Astrocyte of the cerebellum (primary cell): ENCODE measurements at regions not wholly inside any gene's neighbourhood (a gene's known extent, or its start where the extent isn't known, plus 50 kb on each side); places are given as distances from the start of the nearest gene placed in this dataset.

Experiments used
- DNase-seq: peaks from one replicate; pipeline ENCODE4 v3.0.0-alpha.2; 2011; ENCODE audit warnings: low read depth
- H3K4me3 ChIP-seq: 2 replicates; pipeline ENCODE4 v1.5.1; 2011; ENCODE audit warnings: mild to moderate bottlenecking, low read depth, low read length, moderate library complexity
- in situ Hi-C: cut with HindIII; loops from 2 replicates; pipeline ENCODE4 v1.10.0; 2017; ENCODE audit warnings: low sequenced_read_pairs
- TF ChIP-seq, protein P1 (sequence below): IDR thresholded peaks from 2 replicates; pipeline ENCODE4 v1.5.1; 2012; ENCODE audit warnings: low read length, low read depth, moderate library complexity, mild to moderate bottlenecking; ENCODE audit errors: missing control alignments

DNA sequence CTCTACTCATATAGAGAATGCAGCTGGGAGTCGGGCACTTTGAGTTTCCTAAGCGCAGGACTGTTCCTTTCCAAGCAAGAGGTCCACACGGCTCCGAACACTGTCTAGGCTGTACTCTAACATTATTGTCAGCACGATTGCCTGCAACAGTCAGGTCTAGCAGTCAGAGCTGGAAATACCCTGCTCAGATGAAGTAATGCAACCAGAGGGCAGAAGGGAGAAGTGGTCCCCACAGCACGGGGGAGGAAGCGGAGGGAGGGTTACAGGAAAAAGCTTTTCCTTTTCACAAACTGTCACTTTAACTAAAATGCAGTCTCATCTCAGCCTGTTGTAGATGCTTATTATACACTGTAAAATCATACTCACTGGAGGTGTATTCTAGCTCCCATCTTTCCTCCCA lies 98.9 kb upstream of the SLC44A3 start:
- H3K4me3 ChIP-seq, result no peak overlapping the region
- in situ Hi-C loops, result no loop called here
- DNase-seq, result no peak
- TF ChIP-seq, protein P1, sequence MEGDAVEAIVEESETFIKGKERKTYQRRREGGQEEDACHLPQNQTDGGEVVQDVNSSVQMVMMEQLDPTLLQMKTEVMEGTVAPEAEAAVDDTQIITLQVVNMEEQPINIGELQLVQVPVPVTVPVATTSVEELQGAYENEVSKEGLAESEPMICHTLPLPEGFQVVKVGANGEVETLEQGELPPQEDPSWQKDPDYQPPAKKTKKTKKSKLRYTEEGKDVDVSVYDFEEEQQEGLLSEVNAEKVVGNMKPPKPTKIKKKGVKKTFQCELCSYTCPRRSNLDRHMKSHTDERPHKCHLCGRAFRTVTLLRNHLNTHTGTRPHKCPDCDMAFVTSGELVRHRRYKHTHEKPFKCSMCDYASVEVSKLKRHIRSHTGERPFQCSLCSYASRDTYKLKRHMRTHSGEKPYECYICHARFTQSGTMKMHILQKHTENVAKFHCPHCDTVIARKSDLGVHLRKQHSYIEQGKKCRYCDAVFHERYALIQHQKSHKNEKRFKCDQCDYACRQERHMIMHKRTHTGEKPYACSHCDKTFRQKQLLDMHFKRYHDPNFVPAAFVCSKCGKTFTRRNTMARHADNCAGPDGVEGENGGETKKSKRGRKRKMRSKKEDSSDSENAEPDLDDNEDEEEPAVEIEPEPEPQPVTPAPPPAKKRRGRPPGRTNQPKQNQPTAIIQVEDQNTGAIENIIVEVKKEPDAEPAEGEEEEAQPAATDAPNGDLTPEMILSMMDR, result no peak

- in situ Hi-C loops, result no loop called here
- TF ChIP-seq, protein P1, result no peak
- no peak overlapping the region for H3K4me3 ChIP-seq
- no peak for DNase-seq
These were observed 100.0 kb upstream of the SLC44A3 start for GRCh38 chr1:94719926-94720793.

- in situ Hi-C loops, result no loop called here
- H3K4me3 ChIP-seq, result no peak overlapping the region
- TF ChIP-seq, protein P1, result no peak
- DNase-seq, result no peak
These were observed 103.2 kb upstream of the SLC44A3 start for GRCh38 chr1:94716965-94717364.

DNA sequence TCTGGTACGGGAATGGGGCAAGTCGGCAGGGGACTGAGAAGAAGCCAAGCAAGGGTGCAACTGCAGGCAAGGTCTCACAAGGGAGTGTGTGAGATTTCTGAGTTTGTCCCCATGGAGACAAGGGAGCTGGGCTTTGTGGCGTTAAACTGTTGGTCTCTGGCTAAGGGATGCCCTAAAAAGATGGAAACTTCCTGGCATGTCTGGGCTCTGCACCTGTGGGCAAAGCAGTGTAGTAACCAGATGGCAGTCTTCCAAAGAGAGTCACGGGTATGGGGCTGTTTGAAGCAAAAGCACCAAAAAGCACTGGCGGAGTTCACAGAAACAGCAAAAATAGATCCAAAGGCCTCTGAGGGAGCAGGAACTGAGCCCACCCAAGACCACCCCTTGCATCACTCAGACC lies 104.8 kb upstream of the SLC44A3 start:
- DNase-seq, result no peak
- TF ChIP-seq, protein P1, result no peak
- no peak overlapping the region for H3K4me3 ChIP-seq
- in situ Hi-C loops, result no loop called here

GRCh38 chr1:94714552-94714951 lies 105.6 kb upstream of the SLC44A3 start:
- in situ Hi-C loops, result loop anchor here (5.0 kb wide), 1 partner anchor 83 kb away; no protein-coding TSS in a partner anchor
- DNase-seq, result no peak
- H3K4me3 ChIP-seq, result no peak overlapping the region
- TF ChIP-seq, protein P1, result no peak

- no peak overlapping the region for H3K4me3 ChIP-seq
- TF ChIP-seq, protein P1, result no peak
- in situ Hi-C loops, result loop anchor here (5.0 kb wide), 1 partner anchor 83 kb away; no protein-coding TSS in a partner anchor
- no peak for DNase-seq
These were observed 106.0 kb upstream of the SLC44A3 start for GRCh38 chr1:94714152-94714551.
